Transverse colon (tissue), 4 donors: ENCODE measurements at regions not wholly inside any gene's neighbourhood (a gene's known extent, or its start where the extent isn't known, plus 50 kb on each side); places are given as distances from the start of the nearest gene placed in this dataset.

Experiments
- DNase-seq: peaks from one replicate; pipeline ENCODE4 v3.0.0-alpha.2; 2019
- H3K27ac ChIP-seq, 4 donors: fragments of 200-600 bp; sonication (generic); 2 replicates each; pipeline ENCODE4 v1.5.1; 2016 to 2018; ENCODE audit warnings: inconsistent platforms in 4 of 4
- H3K27me3 ChIP-seq: fragments of 200-600 bp; sonication (generic); 2 replicates; pipeline ENCODE4 v1.5.1; 2017; ENCODE audit warnings: inconsistent platforms
- H3K36me3 ChIP-seq, 4 donors: fragments of 200-600 bp; sonication (generic); 2 replicates each; pipeline ENCODE4 v1.5.1; 2017 to 2019; ENCODE audit warnings: inconsistent platforms in 4 of 4
- H3K4me1 ChIP-seq, 4 donors: fragments of 200-600 bp; sonication (generic); 2 replicates each; pipeline ENCODE4 v1.5.1; 2017 to 2020; ENCODE audit warnings: inconsistent platforms in 4 of 4
- H3K4me3 ChIP-seq, 4 donors: fragments of 200-600 bp; sonication (generic); 1 replicate in 1 of 4; 2 replicates in 3 of 4; pipeline versions ENCODE4 v1.5.1 to v1.6.1; 2017 to 2019; ENCODE audit warnings: inconsistent platforms in 4 of 4
- H3K9me3 ChIP-seq, 2 donors: fragments of 200-600 bp; sonication (generic); 2 replicates each; pipeline ENCODE4 v1.5.1; 2017 to 2019; ENCODE audit warnings: inconsistent platforms in 2 of 2
- EP300 ChIP-seq: sonication (generic); formaldehyde crosslinking; IDR thresholded peaks from one replicate; pipeline ENCODE4 v1.6.1; 2017; ENCODE audit warnings: antibody characterized with exemption, low read depth
- POLR2A ChIP-seq: fragments of 450-650 bp; IDR thresholded peaks from one replicate; pipeline ENCODE4 v1.6.1; 2016; ENCODE audit warnings: antibody characterized with exemption, mild to moderate bottlenecking, moderate library complexity
- POLR2AphosphoS5 ChIP-seq, 3 donors: sonication (generic); formaldehyde crosslinking; IDR thresholded peaks; one replicate each; pipeline ENCODE4 v1.6.1; 2016; ENCODE audit warnings: antibody characterized with exemption in 3 of 3
- WGBS, 2 donors: methylation state at CpG; one replicate each; pipeline ENCODE4 v1.1.5; 2018; ENCODE audit warnings: low coverage in 1 of 2; 5-methylcytosine and 5-hydroxymethylcytosine counted together
- in situ Hi-C, 4 donors: fragments of 200-750 bp; cut with MboI; loops; one replicate each; pipeline versions ENCODE4 v1.15.0 to v1.15.1; 2017; ENCODE audit warnings: low sequenced_read_pairs in 3 of 4, low pct_ligation_motif_present in 1 of 4, low pct_unique_long_range_greater_than_20kb in 1 of 4
- intact Hi-C: fragments of 100-400 bp; cut with DNase I; formaldehyde crosslinking; loops from one replicate; pipeline ENCODE4 v1.15.1; 2023; ENCODE audit warnings: low total_unique reads
- TF ChIP-seq, protein P1 (sequence below), 5 experiments: fragments of 200-600 bp in 3 of 5; fragments of 450-650 bp in 2 of 5; sonication (generic) in 3 of 5; IDR thresholded peaks; 1 replicate in 2 of 5; 2 replicates in 3 of 5; pipeline ENCODE4 v1.5.1; 2016 to 2017; ENCODE audit warnings: antibody characterized with exemption in 5 of 5, inconsistent platforms in 3 of 5, mild to moderate bottlenecking in 2 of 5, moderate library complexity in 1 of 5

DNA sequence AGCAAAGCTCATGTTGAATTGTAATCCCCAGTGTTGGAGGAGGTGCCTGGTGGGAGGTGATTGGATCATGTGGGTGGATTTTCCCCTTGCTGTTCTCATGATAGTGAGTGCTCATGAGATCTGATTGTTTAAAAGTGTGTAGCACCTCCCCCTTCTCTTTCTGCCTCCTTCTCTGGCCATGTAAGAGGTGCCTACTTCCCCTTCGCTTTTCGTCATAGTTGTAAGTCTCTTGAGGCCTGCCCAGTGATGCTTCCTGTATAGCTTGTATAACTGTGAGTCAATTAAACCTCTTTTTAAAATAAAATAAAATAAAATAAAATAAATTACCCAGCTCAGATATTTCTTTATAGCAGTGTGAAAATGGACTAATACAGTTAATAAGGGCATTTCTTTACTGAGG is 1025.7 kb downstream of the PLA2G4A start:
- intact Hi-C loops (no loop called here), in situ Hi-C loops (no loop called here)
- Histone ChIP-seq H3K27ac (no peak overlapping the region), H3K36me3 (no peaks in the 10 kb centered on the region), H3K4me1 (no peaks in the 10 kb centered on the region), H3K27me3 (no peaks in the 10 kb centered on the region), H3K9me3 (no peaks in the 10 kb centered on the region), H3K4me3 (no peak overlapping the region)
- 83 to 94% methylated on average over 2 of the region's 2 CpGs for WGBS, 2 donors
- DNase-seq, result no peak
- no peak for TF ChIP-seq EP300
- TF ChIP-seq POLR2A, result no peak
- TF ChIP-seq, protein P1, sequence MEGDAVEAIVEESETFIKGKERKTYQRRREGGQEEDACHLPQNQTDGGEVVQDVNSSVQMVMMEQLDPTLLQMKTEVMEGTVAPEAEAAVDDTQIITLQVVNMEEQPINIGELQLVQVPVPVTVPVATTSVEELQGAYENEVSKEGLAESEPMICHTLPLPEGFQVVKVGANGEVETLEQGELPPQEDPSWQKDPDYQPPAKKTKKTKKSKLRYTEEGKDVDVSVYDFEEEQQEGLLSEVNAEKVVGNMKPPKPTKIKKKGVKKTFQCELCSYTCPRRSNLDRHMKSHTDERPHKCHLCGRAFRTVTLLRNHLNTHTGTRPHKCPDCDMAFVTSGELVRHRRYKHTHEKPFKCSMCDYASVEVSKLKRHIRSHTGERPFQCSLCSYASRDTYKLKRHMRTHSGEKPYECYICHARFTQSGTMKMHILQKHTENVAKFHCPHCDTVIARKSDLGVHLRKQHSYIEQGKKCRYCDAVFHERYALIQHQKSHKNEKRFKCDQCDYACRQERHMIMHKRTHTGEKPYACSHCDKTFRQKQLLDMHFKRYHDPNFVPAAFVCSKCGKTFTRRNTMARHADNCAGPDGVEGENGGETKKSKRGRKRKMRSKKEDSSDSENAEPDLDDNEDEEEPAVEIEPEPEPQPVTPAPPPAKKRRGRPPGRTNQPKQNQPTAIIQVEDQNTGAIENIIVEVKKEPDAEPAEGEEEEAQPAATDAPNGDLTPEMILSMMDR (IDR thresholded peaks at IDR 0.05), result no peak
- TF ChIP-seq POLR2AphosphoS5 (IDR thresholded peaks at IDR 0.05), result no peak

DNA sequence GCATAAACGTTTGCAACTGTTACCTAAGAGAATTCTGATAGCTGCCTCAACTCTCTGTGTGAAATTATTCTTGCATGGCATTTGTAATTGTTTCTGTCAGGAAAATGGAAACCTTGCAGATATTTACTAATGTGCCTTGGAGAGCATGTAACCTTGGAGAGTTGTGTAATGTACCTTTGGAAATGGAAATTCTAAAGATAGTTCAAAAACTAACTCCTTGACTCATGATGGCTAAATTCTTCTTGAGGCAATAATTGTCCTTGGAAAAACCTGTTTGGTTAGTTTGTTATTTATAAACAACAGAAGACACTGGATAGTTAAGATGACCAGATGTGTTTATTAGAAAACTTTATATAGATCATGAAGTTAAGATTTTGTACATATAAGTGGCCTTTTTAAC is 1033.8 kb downstream of the PLA2G4A start:
- WGBS, 2 donors, result 31 to 62% methylated on average over 1 of the region's 1 CpG
- intact Hi-C loops, result no loop called here
- no peak for TF ChIP-seq POLR2A
- TF ChIP-seq EP300, result no peak
- TF ChIP-seq POLR2AphosphoS5 (IDR thresholded peaks at IDR 0.05), result no peak
- TF ChIP-seq, protein P1 (IDR thresholded peaks at IDR 0.05), result no peak

DNA sequence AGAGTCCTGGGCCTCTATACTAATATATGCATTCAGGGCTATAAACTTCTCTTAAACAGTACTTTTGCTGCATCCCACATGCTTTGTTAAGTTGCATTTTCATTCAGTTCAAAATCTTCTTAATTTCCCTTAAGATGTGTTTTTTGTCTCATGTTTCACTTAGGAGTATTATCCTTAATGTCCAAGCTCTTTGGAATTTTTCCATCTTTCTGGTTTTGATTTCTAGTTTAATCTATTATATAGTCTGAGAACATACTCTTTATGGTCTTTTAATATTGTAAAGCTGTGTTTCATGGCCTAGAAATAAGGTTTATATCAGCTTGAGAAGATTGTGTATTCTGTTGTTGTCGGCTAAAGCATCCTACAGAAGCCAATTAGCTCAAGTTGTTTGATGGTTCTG is 1041.8 kb downstream of the PLA2G4A start:
- no peak for DNase-seq
- no peak overlapping the region for H3K4me3 ChIP-seq
- TF ChIP-seq EP300 (no peak), POLR2AphosphoS5 (IDR thresholded peaks at IDR 0.05) (no peak), POLR2A (no peak)
- TF ChIP-seq, protein P1 (IDR thresholded peaks at IDR 0.05), result no peak
- H3K36me3 ChIP-seq, result no peaks in the 10 kb centered on the region
- in situ Hi-C loops, result no loop called here
- no peak overlapping the region for H3K27ac ChIP-seq
- H3K9me3 ChIP-seq, result no peaks in the 10 kb centered on the region
- intact Hi-C loops, result no loop called here
- H3K27me3 ChIP-seq, result no peaks in the 10 kb centered on the region
- H3K4me1 ChIP-seq, result no peaks in the 10 kb centered on the region
- 73 to 86% methylated on average over 1 of the region's 1 CpG for WGBS, 2 donors

More for the DNA sequence above, 1033.8 kb downstream of the PLA2G4A start:
- H3K27me3 ChIP-seq, result no peaks in the 10 kb centered on the region
- H3K27ac ChIP-seq, result no peak overlapping the region
- in situ Hi-C loops, result no loop called here
- H3K4me1 ChIP-seq, result no peaks in the 10 kb centered on the region
- no peaks in the 10 kb centered on the region for H3K36me3 ChIP-seq
- DNase-seq, result no peak
- H3K4me3 ChIP-seq, result no peak overlapping the region
- H3K9me3 ChIP-seq, result no peaks in the 10 kb centered on the region

DNA sequence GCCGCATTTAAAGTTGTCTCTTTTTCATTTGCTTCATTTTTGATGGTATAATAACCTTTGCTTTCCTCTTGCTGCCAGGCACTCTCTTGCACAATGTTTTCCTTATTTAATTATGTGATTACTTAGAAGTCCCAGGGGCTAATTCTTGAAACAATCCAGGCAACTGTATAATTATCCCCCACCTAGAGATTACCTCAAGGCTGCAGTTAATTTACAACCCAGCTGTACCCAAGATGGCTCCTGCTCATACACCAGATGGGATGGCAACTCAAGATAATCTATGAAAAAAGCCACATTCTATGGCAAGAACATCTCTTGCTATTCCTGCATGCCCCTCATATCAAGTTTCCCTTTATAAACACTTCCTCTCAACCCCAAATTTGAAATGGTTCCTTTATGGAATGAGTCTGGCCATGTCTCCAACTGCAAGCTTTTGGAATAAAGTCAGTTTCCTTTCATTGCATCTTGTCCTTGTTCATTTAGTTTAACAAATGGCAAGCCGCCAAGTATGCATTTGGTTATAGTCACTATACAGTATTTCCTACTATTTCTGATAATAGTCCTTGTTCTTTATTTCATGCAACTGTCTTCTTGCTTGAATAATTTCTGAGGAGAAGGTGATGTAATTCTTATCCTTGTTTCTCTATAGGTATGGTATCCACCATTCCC is 1042.6 kb downstream of the PLA2G4A start:
- Histone ChIP-seq H3K4me1 (no peaks in the 10 kb centered on the region), H3K27me3 (no peaks in the 10 kb centered on the region), H3K4me3 (no peak overlapping the region), H3K9me3 (no peaks in the 10 kb centered on the region), H3K36me3 (no peaks in the 10 kb centered on the region), H3K27ac (no peak overlapping the region)
- 64 to 72% methylated on average over 1 to 2 of the region's 2 CpGs for WGBS, 2 donors
- intact Hi-C loops, result no loop called here
- TF ChIP-seq POLR2A, result no peak
- TF ChIP-seq POLR2AphosphoS5 (IDR thresholded peaks at IDR 0.05), result no peak
- no peak for TF ChIP-seq EP300
- TF ChIP-seq, protein P1 (IDR thresholded peaks at IDR 0.05), result no peak
- DNase-seq, result no peak
- in situ Hi-C loops, result no loop called here
